K562 (cell line): ENCODE measurements at regions not wholly inside any gene's neighbourhood (a gene's known extent, or its start where the extent isn't known, plus 50 kb on each side); places are given as distances from the start of the nearest gene placed in this dataset.
A peak's percentile ranks its signal among the peaks of the same experiment; 100 is the strongest.

ENCODE experiments used
- CBFA2T3 ChIP-seq: fragments of 450-650 bp; IDR thresholded peaks from 2 replicates; pipeline ENCODE4 v1.6.1; 2017
- CHD1 ChIP-seq: fragments of 200-600 bp; sonication (generic); IDR thresholded peaks from one replicate; pipeline ENCODE4 v1.6.1; 2012; ENCODE audit warnings: mild to moderate bottlenecking, moderate library complexity, low read length, inconsistent platforms
- CSDE1 ChIP-seq, 2 experiments: fragments of 450-650 bp; IDR thresholded peaks; 2 replicates each; pipeline ENCODE4 v1.6.1; 2016; ENCODE audit warnings: mild to moderate bottlenecking in 1 of 2
- DDX20 ChIP-seq: fragments of 450-650 bp; IDR thresholded peaks from 2 replicates; pipeline ENCODE4 v1.6.1; 2016; ENCODE audit warnings: missing genetic modification characterization, low read depth, mild to moderate bottlenecking, missing compliant biosample characterization, moderate library complexity
- E2F1 ChIP-seq: sonication (generic); formaldehyde crosslinking; IDR thresholded peaks from 2 replicates; pipeline ENCODE4 v1.8.1; 2023; ENCODE audit warnings: mild to moderate bottlenecking, missing genetic modification reagents, moderate library complexity
- EWSR1 ChIP-seq: fragments of 450-650 bp; IDR thresholded peaks from 2 replicates; pipeline ENCODE4 v1.6.1; 2018; ENCODE audit warnings: borderline replicate concordance, mild to moderate bottlenecking, low read depth, moderate library complexity; ENCODE audit not compliant: partially characterized antibody
- GABPA ChIP-seq: fragments of 200-800 bp; sonication (Bioruptor generic); conservative IDR thresholded peaks from 2 replicates; pipeline ENCODE4 v1.6.1; 2016; ENCODE audit warnings: low read depth, missing genetic modification characterization, missing compliant biosample characterization
- HES1 ChIP-seq: fragments of 450-650 bp; IDR thresholded peaks from 2 replicates; pipeline ENCODE4 v1.6.1; 2016; ENCODE audit warnings: low read depth, mild to moderate bottlenecking, moderate library complexity
- KLF10 ChIP-seq: fragments of 250-450 bp; sonication (Bioruptor Pico); IDR thresholded peaks from 2 replicates; pipeline ENCODE4 v1.6.1; 2021; ENCODE audit warnings: matching md5 sums
- LARP7 ChIP-seq: fragments of 450-650 bp; IDR thresholded peaks from 2 replicates; pipeline ENCODE4 v1.6.1; 2016
- LEF1 ChIP-seq: fragments of 450-650 bp; IDR thresholded peaks from 2 replicates; pipeline ENCODE4 v1.6.1; 2016; ENCODE audit warnings: mild to moderate bottlenecking
- MCM3 ChIP-seq: fragments of 450-650 bp; IDR thresholded peaks from 2 replicates; pipeline ENCODE4 v1.6.1; 2016
- NCOA6 ChIP-seq: fragments of 450-650 bp; IDR thresholded peaks from 2 replicates; pipeline ENCODE4 v1.6.1; 2017; ENCODE audit warnings: mild to moderate bottlenecking
- NEUROD1 ChIP-seq: fragments of 150-350 bp; IDR thresholded peaks from 2 replicates; pipeline ENCODE4 v1.6.1; 2014; ENCODE audit warnings: borderline replicate concordance, low read length, low read depth; ENCODE audit not compliant: partially characterized antibody
- NR3C1 ChIP-seq: sonication (generic); formaldehyde crosslinking; IDR thresholded peaks from 2 replicates; pipeline ENCODE4 v1.8.1; 2022; ENCODE audit warnings: missing genetic modification reagents
- PATZ1 ChIP-seq: fragments of 250-450 bp; sonication (Bioruptor Pico); IDR thresholded peaks from 2 replicates; pipeline ENCODE4 v1.5.0; 2020; ENCODE audit warnings: mild to moderate bottlenecking, borderline replicate concordance
- SIX5 ChIP-seq, 2 experiments: IDR thresholded peaks; 2 replicates each; pipeline ENCODE4 v1.6.1; 2011; ENCODE audit warnings: low read length in 2 of 2, borderline replicate concordance in 1 of 2, low read depth in 1 of 2, mild to moderate bottlenecking in 1 of 2, moderate library complexity in 1 of 2; ENCODE audit not compliant: insufficient read depth in 1 of 2
- TAF15 ChIP-seq: fragments of 200-400 bp; formaldehyde crosslinking; IDR thresholded peaks from 2 replicates; pipeline ENCODE4 v1.6.1; 2017; ENCODE audit warnings: mild to moderate bottlenecking, low read depth, low read length, moderate library complexity
- TAL1 ChIP-seq: fragments of 450-650 bp; IDR thresholded peaks from 2 replicates; pipeline ENCODE4 v1.6.1; 2016; ENCODE audit warnings: mild to moderate bottlenecking
- TCF3 ChIP-seq: sonication (generic); formaldehyde crosslinking; IDR thresholded peaks from 2 replicates; pipeline ENCODE4 v1.4.0; 2020; ENCODE audit warnings: mild to moderate bottlenecking, missing genetic modification reagents
- TGIF2 ChIP-seq: sonication (generic); formaldehyde crosslinking; IDR thresholded peaks from 2 replicates; pipeline ENCODE4 v1.8.1; 2022; ENCODE audit warnings: mild to moderate bottlenecking, missing genetic modification reagents, moderate library complexity
- THRB ChIP-seq: fragments of 450-650 bp; formaldehyde crosslinking; conservative IDR thresholded peaks from 2 replicates; pipeline ENCODE4 v1.4.0; 2022; ENCODE audit warnings: mild to moderate bottlenecking, missing genetic modification characterization
- ZBED1 ChIP-seq: IDR thresholded peaks from 2 replicates; pipeline ENCODE4 v1.6.1; 2014
- ZBTB17 ChIP-seq: fragments of 450-650 bp; formaldehyde crosslinking; IDR thresholded peaks from 2 replicates; pipeline ENCODE4 v1.4.0; 2020; ENCODE audit warnings: mild to moderate bottlenecking
- ZNF57 ChIP-seq: fragments of 450-650 bp; formaldehyde crosslinking; IDR thresholded peaks from 2 replicates; pipeline ENCODE4 v1.4.0; 2020; ENCODE audit warnings: mild to moderate bottlenecking, moderate library complexity
- ZNF644 ChIP-seq: fragments of 200-800 bp; sonication (Bioruptor generic); IDR thresholded peaks from 2 replicates; pipeline ENCODE4 v1.6.1; 2016; ENCODE audit warnings: low read depth, missing genetic modification characterization, missing compliant biosample characterization

GRCh38 chr7:138400400-138400886, 59.6 kb upstream of the TRIM24 start (continued):
- TF ChIP-seq THRB (no peak), ZBED1 (no peak), LEF1 (peak; percentile 83), CSDE1 (IDR thresholded peaks at IDR 0.05) (no peak), ZBTB17 (CRISPR knock-in tag) (no peak), TGIF2 (CRISPR knock-in tag) (no peak), CHD1 (no peak), ZNF644 (tag) (no peak), CBFA2T3 (peak; percentile 86), TCF3 (CRISPR knock-in tag) (peak; percentile 79), KLF10 (CRISPR knock-in tag) (no peak), TAL1 (peak; percentile 60), GABPA (peak; percentile 34; the same call in 1 of the 2 replicates), NCOA6 (no peak), ZNF57 (CRISPR knock-in tag) (no peak), E2F1 (no peak), TAF15 (no peak), LARP7 (no peak), DDX20 (peak; percentile 38; the same call in 1 of the 2 replicates), SIX5 (IDR thresholded peaks at IDR 0.05; ENCODE audit: borderline replicate concordance in 1 of 2, insufficient read depth in 1 of 2, low read depth in 1 of 2, low read length in 2 of 2) (no peak), PATZ1 (CRISPR knock-in tag) (no peak), MCM3 (no peak), EWSR1 (no peak), HES1 (no peak), NEUROD1 (peak; percentile 13), NR3C1 (CRISPR knock-in tag) (no peak)
